Ishikawa (cell line): ENCODE measurements at regions not wholly inside any gene's neighbourhood (a gene's known extent, or its start where the extent isn't known, plus 50 kb on each side); places are given as distances from the start of the nearest gene placed in this dataset.

Source experiments
- EP300 ChIP-seq: IDR thresholded peaks from 2 replicates; pipeline ENCODE4 v1.6.1; 2012; ENCODE audit warnings: borderline replicate concordance
- TAF1 ChIP-seq: IDR thresholded peaks from 2 replicates; pipeline ENCODE4 v1.6.1; 2012; ENCODE audit warnings: low read depth, mild to moderate bottlenecking

DNA sequence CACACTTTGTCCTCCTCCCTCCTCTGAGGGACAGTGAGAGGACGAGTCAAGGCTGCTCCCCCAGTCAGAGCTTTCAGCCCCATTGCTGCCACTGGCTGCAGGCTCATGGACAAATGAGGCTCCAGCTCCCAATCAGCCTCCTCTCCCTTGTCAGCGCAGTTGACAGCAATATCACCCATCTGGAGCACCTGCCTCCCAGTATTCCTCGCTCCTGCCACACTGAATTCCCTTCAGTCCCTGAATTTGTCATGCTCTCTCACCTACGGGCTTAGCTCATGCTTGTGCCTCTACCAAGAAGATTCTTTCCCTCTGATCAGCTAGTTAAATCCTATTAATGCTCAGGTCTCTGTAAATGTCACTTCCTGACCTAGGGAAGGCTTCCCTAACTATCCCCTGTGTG, 54.4 kb upstream of the SYT6 start:
- TF ChIP-seq TAF1 (no peak), EP300 (no peak)
